HG02884 (cell line): ENCODE measurements at regions not wholly inside any gene's neighbourhood (a gene's known extent, or its start where the extent isn't known, plus 50 kb on each side); places are given as distances from the start of the nearest gene placed in this dataset.
A peak's percentile ranks its signal among the peaks of the same experiment; 100 is the strongest.

Source experiments
- ATAC-seq: cut with Tn5 transposase; IDR thresholded peaks from one replicate; pipeline ENCODE4 v1.9.1; 2021; ENCODE audit warnings: mild to moderate bottlenecking, moderate library complexity; ENCODE audit not compliant: unreplicated experiment

GRCh38 chr2:21915201-21915600, 791.4 kb downstream of the TDRD15 start:
- no peak for ATAC-seq

DNA sequence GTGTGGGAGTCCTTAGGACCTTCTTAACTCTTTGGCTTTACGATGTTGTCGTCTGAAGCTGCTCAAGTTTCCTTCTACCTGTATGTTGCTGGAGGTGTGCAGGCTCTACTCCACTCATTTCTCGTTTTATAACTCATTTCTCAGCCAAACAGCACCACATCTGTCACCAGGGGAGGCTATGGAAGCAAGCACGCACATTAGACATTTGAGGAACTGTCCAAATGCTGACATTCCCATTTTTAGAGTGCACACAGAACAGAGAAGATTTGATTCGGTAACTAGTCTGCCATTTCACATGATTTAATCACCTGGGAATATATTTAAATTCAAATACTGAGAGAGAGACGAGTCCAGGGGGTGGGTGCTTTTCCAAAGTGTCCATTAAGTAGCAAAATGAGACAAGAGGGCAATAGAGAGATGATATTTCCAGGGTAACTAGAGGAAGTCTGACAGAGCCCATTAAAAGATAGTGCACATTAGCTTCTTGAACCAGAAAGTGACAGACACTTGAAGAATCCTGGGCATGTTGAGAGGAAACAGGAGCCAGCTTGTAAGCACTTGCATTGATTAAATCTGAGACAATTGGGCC, 793.3 kb downstream of the TDRD15 start:
- ATAC-seq, result no peak

DNA sequence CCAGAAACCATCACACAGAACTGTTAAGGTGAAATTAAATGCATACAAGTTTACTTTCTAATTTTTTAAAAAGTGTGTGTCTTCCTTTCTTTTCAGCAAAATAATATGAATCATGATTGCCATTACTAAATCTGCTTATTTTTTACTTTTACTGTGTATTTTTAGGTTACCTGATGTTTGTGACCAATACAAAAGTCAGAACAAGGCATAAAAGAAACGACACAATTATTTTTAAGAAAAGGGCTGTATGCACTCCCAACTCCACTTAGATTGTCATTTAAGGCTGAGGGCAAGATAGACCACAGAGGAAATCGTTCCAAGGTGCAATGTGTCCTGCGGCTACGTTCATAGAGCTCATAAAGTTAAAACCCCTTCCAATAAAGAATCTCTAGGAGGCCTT, 797.0 kb downstream of the TDRD15 start:
- ATAC-seq, result no peak

DNA sequence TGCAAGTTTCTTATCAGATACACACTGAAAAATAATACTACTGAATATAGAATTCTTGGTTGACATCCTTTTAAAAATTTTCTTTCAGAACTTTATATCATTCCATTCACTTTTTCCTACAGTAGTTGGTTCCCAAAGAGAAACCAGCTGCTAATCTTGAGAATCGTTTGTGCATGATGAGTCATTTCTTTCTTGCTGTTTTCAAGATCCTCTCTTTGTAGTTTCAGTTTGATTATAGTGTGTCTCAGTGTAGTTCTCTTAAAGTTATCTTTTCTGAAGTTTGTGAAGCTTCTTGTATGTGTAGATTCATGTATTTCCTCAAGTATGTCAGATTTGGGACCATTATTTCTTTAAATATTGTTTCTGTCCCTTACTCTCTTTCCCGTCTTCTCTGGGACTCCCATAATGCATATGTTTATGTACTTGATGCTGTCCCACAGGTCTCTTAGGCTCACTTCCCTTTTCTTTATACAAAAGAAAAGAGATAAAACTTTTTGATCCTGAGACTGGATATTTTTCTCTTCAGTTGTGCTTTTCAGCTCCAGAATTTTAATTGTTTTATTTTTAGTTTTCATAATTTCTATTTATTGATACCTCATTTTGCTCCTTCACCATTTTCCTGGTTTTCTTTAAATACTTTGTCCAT, 801.0 kb downstream of the TDRD15 start:
- peak; percentile 89 for ATAC-seq

DNA sequence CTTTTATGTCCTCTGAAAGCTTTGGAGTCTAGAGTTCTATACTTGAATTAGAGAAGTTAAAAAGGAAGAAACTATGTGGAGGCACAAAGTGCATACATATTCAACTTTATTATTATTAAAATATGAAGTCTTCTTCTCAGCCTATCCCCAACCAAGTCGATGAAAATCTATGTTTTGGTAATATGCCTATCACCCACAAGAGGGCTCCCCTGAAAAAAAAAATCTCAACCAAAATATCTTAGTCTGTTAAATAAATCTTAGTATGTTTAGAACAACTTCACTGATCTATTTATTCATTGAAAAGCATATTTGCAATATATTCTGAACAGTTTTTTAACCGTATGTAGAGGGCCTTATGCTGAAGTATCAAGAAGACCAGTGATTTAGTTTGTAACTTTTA, 804.5 kb downstream of the TDRD15 start:
- ATAC-seq, result no peak

- no peak for ATAC-seq
These were observed 806.5 kb downstream of the TDRD15 start for GRCh38 chr2:21930226-21930625.

- ATAC-seq, result no peak
These were observed 816.2 kb downstream of the TDRD15 start for GRCh38 chr2:21939967-21940366.

DNA sequence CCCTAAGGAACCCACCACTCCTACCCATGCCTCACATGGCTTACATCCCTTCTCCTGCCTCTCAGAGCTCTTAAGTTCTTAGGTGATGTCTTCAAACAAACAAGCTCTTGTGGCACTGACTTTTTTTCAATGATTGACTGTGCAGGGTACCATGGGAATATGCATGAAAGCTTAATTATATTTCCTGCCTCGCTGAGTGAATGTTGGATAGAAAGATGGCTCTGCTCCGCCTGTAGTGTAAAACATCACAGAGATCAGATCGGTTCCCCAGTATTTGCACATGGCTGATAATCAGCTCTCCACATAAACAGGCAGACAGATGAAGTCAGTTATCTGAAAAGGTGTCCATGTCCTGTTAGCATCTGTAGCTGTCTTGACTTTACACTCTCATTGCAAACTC, 820.8 kb downstream of the TDRD15 start:
- no peak for ATAC-seq

DNA sequence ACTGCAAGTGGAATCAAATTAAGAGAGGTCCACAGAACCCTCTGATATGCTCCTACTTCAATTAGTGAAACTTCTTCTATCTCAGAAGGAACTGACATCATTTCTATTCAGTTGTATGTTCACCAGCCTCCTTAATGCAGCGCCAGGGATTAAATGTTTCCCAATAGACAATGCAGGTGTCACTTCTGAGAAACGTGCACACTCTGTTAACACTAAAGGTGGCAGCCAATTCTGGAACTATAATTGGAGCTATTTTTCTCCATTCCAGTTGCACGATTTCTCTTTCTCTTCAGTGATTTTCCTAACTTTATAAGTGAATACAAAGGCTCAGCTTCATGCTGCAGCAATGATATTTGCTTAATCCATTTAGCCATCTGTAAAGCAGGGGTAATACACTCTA, 821.9 kb downstream of the TDRD15 start:
- ATAC-seq, result no peak

GRCh38 chr2:21947046-21947445, 823.3 kb downstream of the TDRD15 start:
- no peak for ATAC-seq

- ATAC-seq, result no peak
These were observed 842.4 kb downstream of the TDRD15 start for GRCh38 chr2:21966139-21966538.

- no peak for ATAC-seq
These were observed 847.2 kb downstream of the TDRD15 start for GRCh38 chr2:21970971-21971370.

DNA sequence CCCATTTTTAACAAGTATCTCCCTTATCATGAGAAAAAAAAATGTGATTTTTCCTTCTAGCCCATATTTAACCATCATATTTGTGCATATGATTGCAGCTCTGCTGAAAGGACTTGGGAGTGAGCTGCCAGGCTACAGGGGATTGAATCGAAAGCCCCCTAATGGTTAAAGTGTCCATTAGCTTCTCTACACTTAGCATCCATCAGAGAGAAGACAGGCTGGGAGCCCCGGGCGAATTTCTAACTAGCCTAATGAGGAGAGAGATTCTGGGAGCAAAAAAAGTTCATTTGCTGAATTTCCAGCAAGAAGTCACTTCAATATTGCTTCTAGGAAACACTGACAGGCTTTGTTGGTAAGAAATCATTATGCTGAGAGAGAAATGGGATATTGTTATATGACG, 848.8 kb downstream of the TDRD15 start:
- ATAC-seq, result no peak

- no peak for ATAC-seq
These were observed 857.4 kb downstream of the TDRD15 start for GRCh38 chr2:21981127-21981526.

DNA sequence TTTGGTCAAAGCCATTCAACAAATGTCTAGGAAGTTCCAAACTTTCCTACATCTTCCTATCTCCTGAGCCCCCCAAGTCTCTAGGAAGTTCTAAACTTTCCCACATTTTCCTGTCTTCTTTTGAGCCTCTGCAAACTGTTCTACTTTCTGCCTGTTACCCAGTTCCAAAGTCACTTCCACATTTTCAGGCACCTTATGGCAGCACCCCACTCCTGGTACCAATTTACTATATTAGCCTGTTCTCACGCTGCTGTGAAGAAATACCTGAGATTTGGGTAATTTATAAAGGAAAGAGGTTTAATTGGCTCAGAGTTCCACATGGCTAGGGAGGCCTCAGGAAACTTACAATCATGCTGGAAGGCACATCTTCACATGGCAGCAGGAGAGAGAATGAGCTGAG, 869.2 kb downstream of the TDRD15 start:
- ATAC-seq, result no peak

DNA sequence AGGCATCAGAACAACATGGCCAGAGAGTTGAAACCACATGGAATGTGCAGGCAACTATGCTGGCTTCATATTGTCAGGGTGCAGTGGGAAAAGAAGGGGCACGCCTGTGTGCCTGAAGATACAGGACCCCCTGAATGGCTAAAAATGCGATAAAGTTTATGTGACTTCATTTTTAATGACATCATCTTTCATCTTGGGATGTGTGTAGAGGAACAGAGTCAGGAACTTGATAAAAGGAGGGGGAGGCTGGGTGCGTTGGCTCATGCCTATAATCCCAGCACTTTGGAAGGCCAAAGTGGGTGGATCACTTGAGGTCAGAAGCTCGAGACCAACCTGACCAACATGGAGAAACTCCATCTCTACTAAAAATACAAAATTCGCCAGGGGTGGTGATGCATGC, 872.6 kb downstream of the TDRD15 start:
- ATAC-seq, result no peak

GRCh38 chr2:21999522-21999921, 875.8 kb downstream of the TDRD15 start:
- no peak for ATAC-seq

- ATAC-seq, result no peak
These were observed 878.3 kb downstream of the TDRD15 start for GRCh38 chr2:22002066-22002465.

GRCh38 chr2:22003270-22003669, 879.5 kb downstream of the TDRD15 start:
- ATAC-seq, result no peak

DNA sequence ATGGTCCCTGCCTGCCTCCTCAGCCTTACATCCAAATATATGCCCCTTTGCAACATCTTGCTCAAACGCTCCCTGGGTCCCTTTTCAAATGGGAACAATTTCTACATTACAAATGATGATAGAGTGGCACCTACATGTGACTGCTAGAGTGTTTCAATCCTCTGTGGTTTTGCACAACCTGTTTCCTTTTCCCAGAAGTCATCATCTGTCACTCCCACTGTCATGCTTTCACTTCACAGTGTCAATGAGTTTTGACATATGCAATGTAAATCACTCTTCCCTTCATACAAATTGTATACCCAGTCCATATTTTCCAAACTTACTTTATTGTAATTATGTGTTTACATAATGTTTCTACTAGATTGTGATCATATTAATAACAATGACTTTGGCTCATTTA, 887.3 kb downstream of the TDRD15 start:
- ATAC-seq, result no peak

DNA sequence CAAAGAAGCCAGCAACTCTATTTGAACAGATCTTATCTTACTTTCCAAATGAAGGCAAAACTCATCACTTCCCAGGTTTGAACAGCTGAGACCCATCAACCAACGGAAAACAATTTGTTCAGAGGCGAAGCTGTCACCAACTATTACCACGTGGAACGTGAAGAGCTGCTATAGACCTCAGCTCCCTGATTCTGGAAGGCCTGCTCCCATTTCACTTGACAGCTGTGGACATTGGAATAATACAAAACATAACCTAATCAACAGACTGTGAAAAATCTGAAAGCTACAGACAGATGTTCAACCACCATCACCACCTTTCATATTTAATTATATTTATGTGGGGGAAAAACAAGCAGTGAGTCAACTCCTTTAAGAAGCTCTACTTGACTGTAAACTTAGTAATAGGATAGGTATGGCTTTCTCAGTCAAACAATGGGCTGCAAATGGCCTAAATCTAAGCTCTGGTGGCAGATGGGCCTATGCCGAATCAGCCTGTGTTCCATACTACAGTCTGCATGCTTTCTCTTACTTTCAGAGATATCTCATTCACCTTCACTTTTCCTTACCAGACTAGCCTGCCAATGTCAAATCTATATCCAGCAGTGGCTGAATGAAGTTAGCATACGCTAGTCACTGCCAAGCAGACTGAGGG, 896.4 kb downstream of the TDRD15 start:
- no peak for ATAC-seq

DNA sequence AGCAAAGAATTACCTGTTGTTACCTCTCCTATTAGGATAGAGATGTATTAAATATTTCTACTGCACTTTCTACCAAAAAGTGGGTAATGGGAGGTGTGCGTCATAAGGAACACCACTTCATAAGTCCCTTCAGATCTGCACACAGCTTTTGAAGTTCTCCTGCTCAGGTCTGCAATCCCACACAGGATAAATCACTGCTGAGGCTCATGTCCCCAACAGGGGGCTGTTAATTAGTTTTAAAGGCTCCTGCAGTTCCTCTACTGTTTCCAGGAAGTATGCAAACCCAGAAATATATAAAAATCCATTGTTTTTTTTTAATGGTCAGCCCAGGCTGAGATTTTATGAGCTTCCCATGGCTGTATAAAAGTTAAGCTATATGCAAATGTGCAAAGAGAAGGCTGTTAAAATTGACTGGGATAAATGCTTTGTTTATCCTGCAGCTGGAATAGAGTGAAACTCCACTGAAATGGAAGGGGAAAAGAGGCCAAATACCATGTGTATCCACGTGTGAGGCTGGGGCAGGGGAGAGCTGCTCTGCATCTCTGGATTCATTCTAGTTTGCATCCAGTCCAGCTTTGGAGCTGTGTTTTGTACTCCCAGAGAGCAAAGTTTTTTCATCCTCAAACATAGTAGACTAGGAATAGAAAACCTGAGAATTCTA, 903.7 kb downstream of the TDRD15 start:
- ATAC-seq, result no peak
